Memory B cell (primary cell): ENCODE measurements at regions not wholly inside any gene's neighbourhood (a gene's known extent, or its start where the extent isn't known, plus 50 kb on each side); places are given as distances from the start of the nearest gene placed in this dataset.

Experiments used
- ATAC-seq: fragments of 150-1000 bp; cut with Tn5 transposase; 2 replicates; pipeline ENCODE4 v1.10.0; 2021; ENCODE audit warnings: low read depth, mild to moderate bottlenecking, moderate library complexity
- DNase-seq, 2 donors: peaks; one replicate each; pipeline ENCODE4 v3.0.0; 2022; ENCODE audit warnings: low spot score in 2 of 2
- H3K27ac Mint-ChIP-seq: one replicate; pipeline ENCODE4 v1.8.0; 2022; ENCODE audit warnings: mild to moderate bottlenecking, moderate library complexity, mixed read lengths
- H3K27me3 Mint-ChIP-seq: one replicate; pipeline ENCODE4 v1.8.0; 2022; ENCODE audit warnings: mixed read lengths
- H3K36me3 Mint-ChIP-seq: one replicate; pipeline ENCODE4 v1.8.0; 2022; ENCODE audit warnings: mild to moderate bottlenecking, mixed read lengths
- H3K4me1 Mint-ChIP-seq: one replicate; pipeline ENCODE4 v1.8.0; 2022; ENCODE audit warnings: mixed read lengths
- H3K4me3 Mint-ChIP-seq: one replicate; pipeline ENCODE4 v1.8.0; 2022; ENCODE audit warnings: mild to moderate bottlenecking, moderate library complexity, mixed read lengths
- H3K9me3 Mint-ChIP-seq: one replicate; pipeline ENCODE4 v1.8.0; 2022; ENCODE audit warnings: mixed read lengths

DNA sequence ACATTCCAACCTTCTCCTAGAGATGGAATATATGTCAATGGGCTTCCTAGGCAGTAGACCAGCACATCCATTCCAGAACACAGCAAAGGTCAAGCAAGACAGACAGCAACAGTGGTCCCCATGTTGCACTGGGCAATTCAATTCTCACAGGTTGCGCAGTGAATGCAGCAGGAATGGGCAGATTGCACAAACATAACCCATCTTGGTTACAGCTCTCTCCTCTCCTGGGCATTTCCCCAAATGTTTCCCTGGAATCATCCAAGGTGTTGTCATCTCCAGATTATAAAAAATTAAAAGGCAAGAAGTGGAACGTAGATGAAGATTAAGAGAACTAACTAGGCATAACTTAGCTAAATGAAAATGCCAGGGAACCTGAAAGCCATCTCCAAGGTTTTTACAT, 265.8 kb upstream of the SLC14A2 start:
- peaks cover 8% of the 10 kb centered on the region for H3K27me3 Mint-ChIP-seq
- H3K9me3 Mint-ChIP-seq, result no peaks in the 10 kb centered on the region
- H3K27ac Mint-ChIP-seq, result no peak overlapping the region
- no peak for ATAC-seq
- no peak overlapping the region for H3K4me3 Mint-ChIP-seq
- H3K36me3 Mint-ChIP-seq, result no peaks in the 10 kb centered on the region
- no peak for DNase-seq
- no peaks in the 10 kb centered on the region for H3K4me1 Mint-ChIP-seq

DNA sequence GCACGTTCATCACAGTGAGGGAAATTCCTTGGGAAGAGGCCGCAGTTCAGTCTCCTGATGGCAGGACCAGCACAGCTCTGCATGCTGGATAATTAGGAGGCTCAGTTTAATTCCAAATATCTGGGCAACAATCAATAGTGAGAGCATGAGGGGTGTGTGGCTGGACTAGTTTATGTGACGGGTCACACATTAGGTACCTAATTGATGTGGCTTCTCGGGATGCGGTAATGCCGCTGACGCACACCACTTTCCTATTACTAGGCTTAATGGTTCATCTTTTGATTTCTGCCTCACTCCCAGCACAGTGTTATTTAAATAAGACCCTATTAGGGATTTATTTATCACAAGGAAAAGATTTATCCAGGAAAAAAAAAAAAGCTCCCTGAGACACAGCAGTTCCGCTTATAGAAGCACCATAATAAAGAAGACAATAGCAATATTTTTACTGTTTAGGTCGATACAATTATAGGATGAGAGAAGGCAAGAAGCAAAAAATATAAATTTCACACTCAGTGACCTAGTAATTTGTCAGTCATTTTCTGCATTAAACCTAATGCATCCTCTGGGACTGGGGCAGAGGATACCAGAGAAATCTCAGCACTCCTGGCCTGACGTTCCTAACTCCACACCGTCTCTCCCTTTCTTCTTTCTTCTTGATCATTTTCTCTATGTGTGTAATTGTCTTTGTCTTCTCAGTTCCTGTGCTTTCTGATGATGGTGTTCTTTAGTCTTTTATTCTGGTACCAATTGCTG, 264.7 kb upstream of the SLC14A2 start:
- no peaks in the 10 kb centered on the region for H3K9me3 Mint-ChIP-seq
- H3K4me1 Mint-ChIP-seq, result no peaks in the 10 kb centered on the region
- H3K27me3 Mint-ChIP-seq, result peaks cover 8% of the 10 kb centered on the region
- no peak overlapping the region for H3K4me3 Mint-ChIP-seq
- no peak for ATAC-seq
- no peaks in the 10 kb centered on the region for H3K36me3 Mint-ChIP-seq
- no peak for DNase-seq
- H3K27ac Mint-ChIP-seq, result no peak overlapping the region

DNA sequence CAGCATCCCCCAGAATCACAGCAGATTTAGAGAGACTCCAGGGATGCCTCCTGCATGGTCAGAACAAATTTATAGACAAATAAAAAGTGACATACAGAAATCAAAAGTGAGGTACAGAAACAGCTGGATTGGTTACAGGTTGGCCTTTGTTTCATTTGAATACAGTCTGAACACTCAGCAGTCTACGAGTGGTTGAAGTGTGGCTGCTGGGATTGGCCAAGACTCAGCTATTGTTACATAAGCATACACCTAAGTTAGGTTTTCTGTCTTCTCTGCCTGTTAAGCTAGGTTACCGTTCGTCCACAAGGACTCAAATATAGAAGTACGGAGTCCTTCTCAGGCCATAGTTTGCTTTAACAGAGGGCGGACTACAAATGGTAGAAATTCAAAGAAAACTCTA, 262.4 kb upstream of the SLC14A2 start:
- no peak overlapping the region for H3K27ac Mint-ChIP-seq
- H3K36me3 Mint-ChIP-seq, result no peaks in the 10 kb centered on the region
- H3K4me3 Mint-ChIP-seq, result no peak overlapping the region
- no peak for ATAC-seq
- no peaks in the 10 kb centered on the region for H3K4me1 Mint-ChIP-seq
- H3K27me3 Mint-ChIP-seq, result peaks cover 8% of the 10 kb centered on the region
- DNase-seq, result no peak
- no peaks in the 10 kb centered on the region for H3K9me3 Mint-ChIP-seq

DNA sequence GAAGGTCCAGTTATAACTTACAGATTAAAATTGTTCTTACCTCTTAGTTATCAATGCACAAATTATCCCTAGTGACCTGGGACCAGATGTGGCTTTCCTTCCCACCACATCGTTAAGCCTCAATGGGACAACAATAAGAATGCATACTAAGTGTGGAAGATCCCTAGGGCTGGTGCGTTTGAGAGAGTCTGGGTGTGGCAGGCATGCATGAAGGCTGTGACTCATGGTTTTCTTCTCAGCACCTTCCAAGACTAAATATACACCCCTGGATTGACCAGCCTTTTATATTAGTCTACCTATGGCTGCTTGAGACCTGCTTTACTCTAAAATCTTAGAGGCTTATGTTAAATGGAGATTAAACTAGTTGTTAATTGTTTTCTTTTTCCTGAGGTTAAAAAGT, 261.7 kb upstream of the SLC14A2 start:
- Mint-ChIP-seq H3K4me3 (no peak overlapping the region), H3K4me1 (no peaks in the 10 kb centered on the region)
- no peak for DNase-seq

DNA sequence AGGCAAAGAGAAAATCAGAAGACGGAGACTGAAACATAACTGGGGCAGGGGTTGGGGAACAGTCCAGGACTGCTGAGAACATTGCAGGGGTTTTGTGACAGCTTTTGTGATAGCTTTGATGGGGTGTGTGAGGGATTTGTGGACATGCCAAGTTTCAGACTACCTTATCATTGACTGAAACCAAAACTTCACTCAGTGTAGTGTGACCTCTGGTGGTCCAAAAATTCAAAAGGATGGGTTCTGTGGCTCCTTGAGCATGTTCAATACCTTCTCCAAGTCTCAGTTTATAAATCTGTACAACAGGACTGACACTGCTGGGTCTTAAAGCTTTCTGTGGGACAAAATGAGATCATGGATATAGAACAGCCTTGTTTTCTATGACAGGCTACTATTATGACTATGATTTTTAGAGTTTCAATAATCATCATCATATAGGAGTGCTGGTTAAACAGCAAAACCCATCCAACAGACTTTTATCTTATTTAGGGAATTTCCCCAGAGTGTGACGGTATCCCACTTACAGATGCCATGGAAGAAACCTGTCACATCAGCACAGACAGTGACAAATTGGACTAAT, 259.2 kb upstream of the SLC14A2 start:
- Mint-ChIP-seq H3K36me3 (no peaks in the 10 kb centered on the region), H3K27me3 (peaks cover 8% of the 10 kb centered on the region), H3K4me3 (no peak overlapping the region), H3K4me1 (no peaks in the 10 kb centered on the region), H3K9me3 (no peaks in the 10 kb centered on the region), H3K27ac (no peak overlapping the region)
- no peak for ATAC-seq
- peak in 1 of 2 donors; percentile 11 for DNase-seq

More for the DNA sequence above, 261.7 kb upstream of the SLC14A2 start:
- Mint-ChIP-seq H3K27ac (no peak overlapping the region), H3K36me3 (no peaks in the 10 kb centered on the region), H3K9me3 (no peaks in the 10 kb centered on the region), H3K27me3 (peaks cover 8% of the 10 kb centered on the region)
- ATAC-seq, result no peak

DNA sequence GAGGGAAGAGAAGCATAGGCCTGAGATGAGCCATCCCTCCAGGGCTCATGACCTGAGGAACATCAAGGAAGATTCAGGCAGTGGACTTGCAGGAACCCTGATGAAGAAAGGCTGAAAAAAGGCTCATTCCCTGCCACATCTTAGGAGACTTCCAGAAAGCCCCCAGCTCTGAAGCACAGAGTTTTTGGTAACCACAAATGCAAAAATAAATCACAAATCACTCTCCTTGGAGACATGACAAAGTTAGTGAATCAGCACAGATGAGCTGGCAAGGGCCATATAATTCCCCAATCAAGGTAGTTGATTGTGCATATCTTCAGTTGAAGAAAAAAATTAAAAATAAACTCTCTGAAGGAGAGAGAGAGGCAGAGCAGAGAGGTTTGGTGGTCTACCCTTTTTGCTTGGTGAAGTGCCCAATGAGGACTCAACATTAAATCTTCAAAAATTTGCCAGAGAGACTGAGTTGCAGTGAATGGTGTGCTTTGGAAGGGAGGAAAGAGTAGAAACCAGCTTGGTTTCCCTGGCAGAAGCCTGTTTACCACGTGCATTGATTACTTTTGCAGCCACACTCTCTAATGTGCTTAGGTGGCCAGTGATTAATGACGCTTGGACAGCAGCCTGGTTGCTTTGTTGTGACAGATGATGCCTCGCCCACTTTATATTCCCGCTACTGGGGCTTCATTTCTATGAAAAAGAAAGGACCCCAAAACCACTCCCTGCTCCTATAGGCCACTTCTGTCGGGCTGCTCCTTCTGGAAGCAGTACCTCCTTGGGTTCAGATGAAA, 257.4 kb upstream of the SLC14A2 start:
- no peak for ATAC-seq
- Mint-ChIP-seq H3K9me3 (no peaks in the 10 kb centered on the region), H3K27ac (no peak overlapping the region), H3K4me3 (no peak overlapping the region), H3K27me3 (peaks cover 3% of the 10 kb centered on the region), H3K36me3 (no peaks in the 10 kb centered on the region), H3K4me1 (no peaks in the 10 kb centered on the region)
- DNase-seq, result no peak

DNA sequence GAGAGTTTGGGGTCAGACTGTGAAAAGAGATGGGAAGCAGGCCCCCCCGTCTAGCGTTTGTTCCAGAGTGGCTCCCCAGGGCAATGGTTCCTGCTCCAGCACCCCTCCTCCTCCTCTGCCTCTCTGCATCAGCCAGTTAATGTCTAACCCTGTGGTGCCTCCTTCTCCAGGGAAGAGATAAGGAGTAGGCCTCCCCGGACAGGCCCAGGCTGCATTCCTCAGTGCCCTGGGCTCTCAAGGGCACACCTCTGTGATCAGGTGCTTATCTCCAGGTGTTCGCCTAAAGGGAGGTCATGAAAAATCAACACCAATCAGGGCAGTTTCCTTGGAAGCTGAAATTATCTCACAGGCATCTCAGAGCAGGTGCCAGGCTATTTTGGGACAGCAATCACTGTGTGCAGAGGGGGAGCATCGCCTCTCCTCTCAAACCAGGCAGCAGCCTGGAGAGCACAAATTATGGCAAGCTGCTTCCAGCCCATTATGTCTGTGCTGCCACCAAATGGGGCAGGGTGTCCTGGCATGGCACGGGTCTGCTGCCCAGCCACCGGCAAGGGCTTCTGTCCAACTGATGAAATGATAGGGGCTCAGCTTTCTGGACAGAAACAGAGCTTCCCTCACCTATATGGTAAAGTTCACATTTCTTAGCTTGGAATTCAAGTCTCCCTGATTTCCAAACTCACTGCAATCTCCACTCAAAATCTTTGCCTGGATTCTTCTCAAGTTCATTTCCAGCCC, 255.8 kb upstream of the SLC14A2 start:
- no peak overlapping the region for H3K27ac Mint-ChIP-seq
- no peak for DNase-seq
- ATAC-seq, result no peak
- H3K9me3 Mint-ChIP-seq, result no peaks in the 10 kb centered on the region
- peaks cover 9% of the 10 kb centered on the region for H3K27me3 Mint-ChIP-seq
- no peak overlapping the region for H3K4me3 Mint-ChIP-seq
- H3K4me1 Mint-ChIP-seq, result no peaks in the 10 kb centered on the region
- no peaks in the 10 kb centered on the region for H3K36me3 Mint-ChIP-seq

DNA sequence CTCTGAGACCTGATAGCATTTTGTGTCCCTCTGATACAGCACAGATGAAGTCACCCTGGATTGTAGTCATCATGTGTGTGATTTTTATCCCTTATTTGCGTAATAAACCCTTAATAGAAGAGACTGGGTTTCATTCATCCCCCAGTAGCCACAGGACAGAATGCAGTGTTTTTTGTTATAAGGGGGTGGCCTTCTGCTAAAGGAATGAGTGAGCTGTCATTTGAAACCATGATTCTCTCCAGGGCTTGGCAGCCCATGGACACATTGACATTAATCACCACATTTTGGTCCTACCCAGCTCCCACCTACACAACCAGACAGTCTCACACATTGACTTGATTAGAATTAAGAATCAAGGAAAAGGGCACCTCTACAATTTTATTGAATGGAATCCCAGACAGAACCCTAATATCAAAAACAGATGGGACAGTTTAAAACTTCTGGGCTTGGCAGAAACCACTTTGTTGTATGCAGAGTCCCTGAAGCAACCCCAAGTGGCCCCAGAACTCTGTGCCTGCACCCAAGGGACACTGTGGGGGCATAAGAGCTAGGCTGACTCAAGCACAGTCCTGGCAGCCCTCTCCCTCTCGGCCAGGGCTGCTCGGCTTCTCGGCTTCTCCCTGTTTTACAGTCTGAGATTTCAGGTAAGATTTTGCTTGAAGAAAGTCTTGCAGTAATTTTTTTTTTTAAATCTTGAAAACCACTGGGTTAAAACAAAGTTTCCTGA, 254.0 kb upstream of the SLC14A2 start:
- ATAC-seq (no peak), DNase-seq (no peak)
- H3K36me3 Mint-ChIP-seq, result no peaks in the 10 kb centered on the region
- H3K9me3 Mint-ChIP-seq, result no peaks in the 10 kb centered on the region
- H3K4me3 Mint-ChIP-seq, result no peak overlapping the region
- H3K27me3 Mint-ChIP-seq, result peaks cover 9% of the 10 kb centered on the region
- no peak overlapping the region for H3K27ac Mint-ChIP-seq
- H3K4me1 Mint-ChIP-seq, result no peaks in the 10 kb centered on the region

DNA sequence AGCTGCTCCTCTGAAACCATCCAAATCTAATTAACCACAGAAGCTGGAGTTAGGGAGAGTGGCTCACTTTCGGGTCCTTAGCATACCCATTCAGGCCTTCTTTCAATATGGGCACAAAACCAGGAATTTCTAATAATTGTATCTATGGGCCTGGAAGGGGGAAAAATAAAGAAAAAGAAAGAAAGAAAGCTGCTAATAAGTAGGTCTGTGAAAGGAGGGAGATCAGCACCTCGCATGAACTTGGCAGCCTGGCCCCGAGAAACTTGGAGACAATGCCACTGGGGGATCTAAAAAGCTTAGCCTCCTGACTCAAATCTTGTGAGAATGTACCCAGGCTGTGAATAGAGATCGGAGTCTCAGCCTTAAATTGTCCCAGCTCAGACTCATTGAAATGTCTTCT, 252.1 kb upstream of the SLC14A2 start:
- H3K4me1 Mint-ChIP-seq, result no peaks in the 10 kb centered on the region
- H3K9me3 Mint-ChIP-seq, result no peaks in the 10 kb centered on the region
- no peak overlapping the region for H3K27ac Mint-ChIP-seq
- H3K4me3 Mint-ChIP-seq, result no peak overlapping the region
- H3K27me3 Mint-ChIP-seq, result peaks cover 9% of the 10 kb centered on the region
- no peak for ATAC-seq
- H3K36me3 Mint-ChIP-seq, result no peaks in the 10 kb centered on the region
- DNase-seq, result no peak

DNA sequence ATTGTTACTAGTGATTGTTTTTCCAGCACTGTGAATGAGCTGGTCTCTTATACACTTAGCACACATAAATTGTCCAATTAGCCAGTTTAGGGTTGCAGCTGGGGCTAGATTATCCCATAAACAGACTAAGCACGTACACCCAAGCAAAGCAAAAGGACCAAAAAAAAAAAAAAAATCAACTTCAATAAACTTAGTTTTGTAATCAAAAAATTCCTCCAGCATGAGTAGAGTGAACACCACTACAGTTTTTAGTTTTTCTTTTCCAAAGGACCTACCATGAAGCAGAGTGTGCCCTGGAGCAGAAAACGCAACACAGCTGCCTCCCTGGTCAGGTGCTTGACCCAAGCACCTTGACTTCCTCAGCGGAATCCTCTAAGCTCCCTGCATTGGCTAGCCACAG, 249.4 kb upstream of the SLC14A2 start:
- DNase-seq, result no peak
- H3K4me1 Mint-ChIP-seq, result peaks cover 10% of the 10 kb centered on the region

DNA sequence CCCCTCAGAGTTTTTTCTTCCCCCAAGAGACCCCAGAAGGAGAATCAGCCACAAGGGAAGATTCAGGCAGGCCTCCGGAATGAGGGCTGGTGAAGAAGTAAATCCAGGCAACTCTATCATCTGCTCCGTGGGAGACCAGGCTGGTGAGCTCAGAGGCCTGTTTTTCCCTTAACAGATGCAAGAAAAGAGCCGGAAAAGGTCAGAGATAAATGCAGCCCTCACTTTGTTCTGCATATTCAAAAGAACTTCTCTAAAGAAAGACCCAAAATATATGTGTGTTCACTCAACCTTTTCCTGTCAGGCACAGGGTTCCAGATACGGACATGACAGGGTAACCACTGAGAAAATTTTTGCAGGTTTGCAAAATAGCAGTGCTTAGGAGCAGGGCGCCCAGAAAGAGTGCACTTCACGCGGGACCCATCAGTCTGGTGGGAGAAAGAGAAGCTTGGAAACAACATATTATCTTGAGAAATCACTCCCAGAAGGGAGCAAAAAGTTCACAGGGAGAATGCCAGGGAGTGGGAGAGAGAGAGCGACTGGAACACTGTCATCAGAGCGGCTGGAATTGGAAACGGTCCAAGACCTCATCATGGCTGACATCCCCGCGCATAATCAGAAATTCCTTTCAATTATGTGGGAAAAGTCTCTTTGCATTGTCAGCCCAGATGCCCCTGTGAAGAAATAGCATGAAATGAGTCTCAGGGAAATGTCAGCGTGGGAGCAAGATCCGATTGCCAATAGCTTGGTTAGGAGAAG, 244.8 kb upstream of the SLC14A2 start:
- Mint-ChIP-seq H3K27ac (no peak overlapping the region), H3K4me3 (no peak overlapping the region), H3K36me3 (no peaks in the 10 kb centered on the region), H3K27me3 (no peaks in the 10 kb centered on the region), H3K4me1 (peaks cover 14% of the 10 kb centered on the region), H3K9me3 (no peaks in the 10 kb centered on the region)
- no peak for DNase-seq
- no peak for ATAC-seq

More for the DNA sequence above, 249.4 kb upstream of the SLC14A2 start:
- no peak for ATAC-seq
- Mint-ChIP-seq H3K27me3 (peaks cover 7% of the 10 kb centered on the region), H3K36me3 (no peaks in the 10 kb centered on the region), H3K9me3 (no peaks in the 10 kb centered on the region), H3K4me3 (no peak overlapping the region), H3K27ac (no peak overlapping the region)

DNA sequence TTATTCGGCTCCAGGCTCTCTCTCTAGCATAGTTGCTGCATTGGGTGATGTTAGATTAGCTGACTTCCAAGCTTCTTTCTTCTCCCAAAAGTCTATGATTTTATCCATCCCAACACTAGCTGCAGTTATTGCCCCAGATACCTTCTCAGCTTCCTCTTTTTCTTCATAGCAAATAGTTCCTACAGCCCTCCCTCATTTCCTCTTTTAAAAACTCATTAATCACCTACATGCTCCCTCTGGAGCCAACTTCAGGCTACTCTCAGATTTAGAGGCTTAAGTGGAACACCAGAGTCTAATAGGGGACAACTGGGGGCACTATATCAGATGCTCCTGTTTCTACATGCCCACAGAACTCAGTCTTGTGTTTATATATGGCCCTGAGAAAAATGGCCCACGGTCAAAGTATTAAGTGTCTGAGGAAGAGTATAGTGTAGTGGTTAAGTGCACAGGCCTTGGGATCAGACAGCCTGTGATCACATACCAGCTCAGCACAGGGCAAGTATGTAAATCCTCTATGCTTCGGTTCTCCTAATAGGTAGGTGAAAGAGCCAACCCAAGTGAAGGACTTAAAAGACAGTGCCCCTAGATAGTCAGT, 241.9 kb upstream of the SLC14A2 start:
- DNase-seq, result no peak
- Mint-ChIP-seq H3K27me3 (peaks cover 8% of the 10 kb centered on the region), H3K4me3 (no peak overlapping the region), H3K27ac (no peak overlapping the region), H3K9me3 (no peaks in the 10 kb centered on the region), H3K4me1 (peaks cover 14% of the 10 kb centered on the region), H3K36me3 (no peaks in the 10 kb centered on the region)
- ATAC-seq, result peak; percentile 67

DNA sequence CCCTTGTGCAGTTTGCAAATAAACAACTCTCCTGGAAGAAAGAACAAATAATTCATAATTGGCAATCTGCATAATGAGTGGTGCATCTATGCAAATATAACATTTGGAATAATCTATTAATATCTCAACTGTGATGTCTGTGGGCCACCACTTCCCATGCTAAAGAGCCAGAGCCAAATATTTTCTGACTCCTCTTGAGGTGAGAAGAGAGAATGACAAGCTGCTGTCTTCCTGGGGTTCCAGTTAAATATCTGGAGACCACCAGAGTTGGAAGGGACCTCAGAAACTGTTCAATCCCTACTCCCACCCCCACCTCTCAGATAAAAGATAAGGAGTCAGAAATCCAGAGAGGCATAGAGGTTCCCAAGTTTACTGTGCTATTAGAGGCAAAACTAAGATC, 241.0 kb upstream of the SLC14A2 start:
- Mint-ChIP-seq H3K4me3 (no peak overlapping the region), H3K9me3 (no peaks in the 10 kb centered on the region), H3K4me1 (peaks cover 14% of the 10 kb centered on the region), H3K36me3 (no peaks in the 10 kb centered on the region), H3K27ac (no peak overlapping the region), H3K27me3 (peaks cover 8% of the 10 kb centered on the region)
- DNase-seq (no peak), ATAC-seq (no peak)
